ENCODE measurements at regions not wholly inside any gene's neighbourhood (a gene's known extent, or its start where the extent isn't known, plus 50 kb on each side); places are given as distances from the start of the nearest gene placed in this dataset.

DNA sequence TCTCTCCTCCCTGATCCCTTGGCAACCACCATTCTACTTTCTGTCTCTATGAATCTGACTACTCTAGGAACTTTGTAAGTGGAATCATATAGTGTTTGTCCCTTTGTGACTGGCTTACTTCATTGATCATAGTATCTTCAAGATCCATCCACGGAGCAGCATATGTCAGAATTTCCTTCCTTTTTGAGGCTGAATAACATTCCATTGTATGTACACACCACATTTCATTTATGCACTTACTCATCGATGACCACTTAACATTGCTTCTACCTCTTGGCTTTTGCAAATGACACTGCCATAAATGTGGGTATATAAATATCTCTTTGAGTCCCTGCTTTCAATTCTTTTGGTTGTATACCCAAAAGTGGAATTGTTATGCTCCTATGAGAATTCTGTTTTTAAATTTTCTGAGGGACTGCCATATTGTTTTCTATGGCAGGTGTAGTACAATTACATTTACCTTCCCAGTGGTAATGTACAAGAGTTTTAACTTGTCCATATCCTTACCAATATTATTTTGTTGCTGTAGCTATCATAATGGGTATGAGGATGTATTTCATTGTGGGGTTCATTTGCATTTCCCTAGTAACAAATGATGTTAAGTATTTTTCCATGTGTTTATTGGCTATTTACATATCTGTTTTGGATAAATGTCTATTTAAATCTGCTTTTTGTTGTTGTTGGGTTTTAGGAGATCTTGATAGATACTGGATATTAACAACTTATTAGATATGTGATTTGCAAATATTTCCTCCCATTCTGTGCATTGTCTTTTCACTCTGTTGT is 466.1 kb downstream of the C4orf33 start:
- no peak for DNase-seq

DNA sequence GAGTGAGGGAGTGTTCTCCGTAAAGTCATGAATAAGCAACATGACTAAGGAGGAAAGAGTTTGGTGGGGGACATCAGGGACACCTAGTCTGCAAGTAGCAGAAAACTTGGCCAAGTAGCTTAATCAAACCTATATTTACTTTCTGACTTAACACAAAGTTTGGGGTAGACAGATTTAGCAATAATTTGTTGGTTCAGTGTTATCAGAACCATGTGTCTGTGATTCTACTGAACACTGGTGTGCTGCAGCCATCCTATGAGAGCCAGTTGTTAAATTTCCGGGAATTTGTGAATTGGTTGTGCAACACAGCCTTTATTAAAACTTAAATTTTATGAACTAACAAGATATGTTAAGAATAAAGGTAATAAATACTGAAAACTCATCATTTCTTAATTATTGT is 469.3 kb downstream of the C4orf33 start:
- DNase-seq = no peak

DNA sequence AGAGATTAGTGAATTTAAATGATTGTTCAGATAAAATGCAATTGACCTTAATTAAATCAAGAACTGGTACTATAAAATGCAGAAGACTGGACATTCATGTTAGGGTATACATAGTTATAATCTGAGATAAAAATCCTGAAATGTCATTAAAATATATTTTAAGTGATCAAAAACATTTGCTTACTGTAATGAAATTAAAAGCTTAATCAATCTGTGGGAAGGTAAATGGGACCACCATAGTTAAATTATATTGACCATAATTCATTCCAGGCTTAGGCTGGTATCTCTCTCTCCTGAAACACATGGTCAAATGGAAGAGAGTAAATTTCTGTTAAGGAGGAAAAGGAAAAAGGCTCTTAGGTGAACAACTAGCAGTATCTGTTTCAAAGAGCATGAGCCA is 474.4 kb downstream of the C4orf33 start:
- no peak for DNase-seq

DNA sequence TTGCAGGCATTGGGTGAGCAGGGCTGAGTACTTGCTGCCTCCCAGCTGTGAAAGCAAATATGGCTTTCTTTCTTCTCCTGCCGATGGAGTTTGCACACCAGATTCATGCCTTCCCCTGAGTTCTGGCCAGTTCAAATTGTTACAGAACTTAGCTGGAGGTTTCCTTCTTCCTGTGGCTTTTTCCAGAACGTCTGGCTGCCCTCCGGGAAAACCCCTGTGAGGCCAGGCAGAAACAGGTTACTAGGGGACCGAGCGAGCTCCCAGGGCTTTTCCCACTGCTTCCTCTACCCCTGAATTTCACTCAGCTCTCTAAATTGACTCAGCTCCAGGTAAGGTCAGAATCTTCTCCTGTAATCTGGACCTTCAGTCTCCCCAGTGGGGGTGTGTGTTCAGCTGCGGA is 482.4 kb downstream of the C4orf33 start:
- DNase-seq = no peak

DNA sequence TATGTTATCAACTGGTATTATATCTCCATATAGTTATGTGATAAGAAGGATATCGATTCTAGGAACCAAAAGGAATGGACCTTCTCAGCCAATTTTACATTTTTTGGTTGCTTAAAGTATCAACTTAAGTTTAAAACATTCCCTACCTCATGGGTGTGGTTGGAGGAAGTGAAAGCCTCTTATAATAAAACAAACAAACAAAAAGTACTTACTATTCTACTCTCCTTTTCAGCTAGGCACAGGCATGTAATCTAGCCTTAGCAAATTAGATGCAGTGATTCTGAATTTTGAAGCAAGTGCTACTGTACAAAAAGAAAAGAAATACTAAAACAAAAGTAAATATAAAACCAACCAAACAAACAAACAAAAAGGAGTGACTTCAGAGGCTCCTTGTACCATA is 485.4 kb downstream of the C4orf33 start:
- DNase-seq = no peak

DNA sequence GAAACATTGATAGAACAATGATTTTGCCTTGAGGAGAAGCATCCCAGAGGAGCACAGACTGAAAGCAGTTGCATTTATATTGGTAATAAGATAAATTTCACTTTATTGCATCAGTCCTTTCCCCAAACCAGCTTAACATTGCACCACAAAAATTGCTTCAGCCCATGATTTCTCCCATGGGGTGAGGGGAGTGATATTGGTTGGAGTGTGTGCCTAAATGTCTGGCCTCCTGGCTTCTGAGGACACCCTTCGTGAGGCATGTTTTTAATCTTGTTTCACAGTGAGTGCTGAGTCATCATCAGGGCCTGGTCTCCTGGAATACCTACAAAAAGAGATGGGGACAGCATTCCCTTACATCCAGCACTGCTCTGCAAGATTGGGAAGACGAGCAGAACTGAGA is 487.9 kb downstream of the C4orf33 start:
- DNase-seq = no peak

DNA sequence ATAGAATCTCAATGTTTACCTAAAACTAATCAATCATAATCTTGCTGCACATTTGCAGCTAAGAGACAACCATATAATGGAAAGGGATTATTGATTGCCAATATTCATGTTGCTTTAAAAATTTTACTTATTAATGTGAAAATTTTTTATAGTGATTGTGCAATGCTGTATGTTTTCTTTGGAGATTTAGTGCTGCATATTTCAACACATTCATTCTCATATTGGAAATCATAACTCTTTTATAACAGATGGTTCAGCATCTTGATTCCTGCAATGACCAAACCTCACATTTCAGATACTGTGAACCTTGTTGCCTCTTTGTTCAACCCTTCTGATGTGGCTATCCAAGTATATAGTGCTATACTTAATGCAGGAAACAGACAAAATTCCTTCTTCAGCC is 502.6 kb downstream of the C4orf33 start:
- DNase-seq = no peak

DNA sequence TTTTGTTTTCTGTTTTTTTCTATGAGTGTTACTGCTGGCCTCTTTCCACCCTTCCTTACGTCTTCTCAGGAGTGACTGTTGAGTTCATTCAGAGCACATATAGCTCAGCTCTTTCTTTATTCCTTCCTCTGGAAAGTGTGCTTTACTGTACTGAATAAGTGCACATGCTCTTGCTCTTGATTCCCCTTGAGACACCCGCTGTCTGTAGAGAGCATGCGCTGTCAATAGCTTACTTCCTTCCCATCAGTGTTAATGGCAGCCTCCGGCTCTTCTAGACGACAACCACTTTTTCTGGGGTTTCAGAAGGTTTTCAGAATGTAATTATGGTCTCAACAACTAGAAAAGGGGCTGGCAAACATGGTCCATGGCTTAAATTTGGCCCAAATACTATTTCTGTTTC is 504.9 kb downstream of the C4orf33 start:
- no peak for DNase-seq

DNA sequence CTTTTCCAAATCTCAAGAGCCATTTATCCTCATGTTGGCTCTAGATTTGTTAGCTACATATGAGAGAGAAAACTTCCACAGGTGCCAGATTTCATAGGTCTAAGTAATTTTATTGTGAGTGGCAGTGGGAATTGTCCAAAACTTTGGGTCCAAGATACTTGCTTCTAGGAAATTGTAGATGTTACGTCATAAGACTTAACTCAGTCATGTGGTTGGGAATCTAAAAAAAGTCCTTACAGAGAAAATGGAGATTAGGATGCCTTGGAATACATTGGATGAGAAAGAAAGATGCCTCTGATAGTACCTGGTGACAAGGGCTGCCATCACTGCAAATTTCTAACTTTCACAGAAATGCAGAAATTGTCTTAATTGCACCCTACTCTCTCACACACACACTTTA is 506.5 kb downstream of the C4orf33 start:
- DNase-seq = no peak

DNA sequence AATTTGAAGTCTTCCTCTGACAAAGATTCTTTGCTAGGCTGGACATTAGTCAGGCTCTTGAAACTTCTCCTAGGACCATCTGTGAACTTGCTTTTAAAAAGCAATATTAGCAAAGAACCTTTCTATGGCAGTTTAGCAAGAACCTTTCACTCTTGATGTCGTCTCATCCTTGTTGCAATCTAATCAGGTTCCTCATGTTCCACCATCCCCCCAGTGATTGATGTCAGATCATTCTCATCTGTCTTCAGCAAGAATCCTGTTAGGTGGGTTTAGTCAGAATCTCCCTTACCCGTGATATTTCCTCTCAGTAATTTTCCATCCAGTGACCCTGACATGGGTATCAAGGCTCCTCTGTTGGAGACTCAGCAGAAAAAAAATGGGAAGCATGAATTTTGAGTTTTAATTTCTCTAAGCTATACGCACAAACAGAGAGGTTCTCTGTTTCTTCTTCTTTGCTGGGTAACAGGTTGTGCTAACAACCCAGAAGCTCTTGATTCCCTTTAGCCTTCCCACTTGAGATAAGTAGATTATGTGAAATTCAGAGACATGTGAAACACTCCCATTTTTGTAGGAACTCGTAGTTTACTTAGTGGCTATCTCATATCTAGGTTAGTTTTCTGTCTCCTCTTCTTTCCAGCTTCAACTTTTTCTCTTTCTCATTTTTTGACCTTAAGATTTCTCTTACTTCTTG is 507.4 kb downstream of the C4orf33 start:
- no peak for DNase-seq

DNA sequence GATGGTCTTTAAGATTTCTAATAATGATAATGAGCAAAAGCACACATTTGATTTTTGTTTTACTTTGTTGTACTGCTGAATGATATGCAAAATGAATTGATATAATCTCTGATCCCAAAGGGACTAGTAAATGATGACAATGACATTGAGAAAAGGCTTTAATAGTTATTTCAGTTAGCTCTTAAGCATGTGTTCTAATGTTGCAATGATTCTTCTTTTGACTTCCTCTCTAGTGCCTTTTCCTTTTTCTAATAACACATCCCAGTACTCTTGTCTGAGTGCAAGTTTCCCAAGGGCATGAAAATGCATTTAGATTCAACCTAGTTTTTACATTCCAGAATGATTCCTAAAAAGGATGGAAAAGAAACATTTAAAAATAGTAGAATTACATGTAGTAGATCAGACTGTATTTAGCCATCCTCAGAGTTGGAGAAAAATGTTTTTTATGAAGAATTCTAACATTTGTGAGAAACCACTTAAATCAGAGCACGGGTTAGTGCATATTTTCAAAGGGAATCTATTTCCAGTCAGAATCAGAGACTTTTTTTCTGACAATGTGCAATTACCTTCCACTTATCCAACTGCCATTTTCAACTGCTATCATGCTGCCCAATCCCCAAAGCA is 508.8 kb downstream of the C4orf33 start:
- no peak for DNase-seq

DNA sequence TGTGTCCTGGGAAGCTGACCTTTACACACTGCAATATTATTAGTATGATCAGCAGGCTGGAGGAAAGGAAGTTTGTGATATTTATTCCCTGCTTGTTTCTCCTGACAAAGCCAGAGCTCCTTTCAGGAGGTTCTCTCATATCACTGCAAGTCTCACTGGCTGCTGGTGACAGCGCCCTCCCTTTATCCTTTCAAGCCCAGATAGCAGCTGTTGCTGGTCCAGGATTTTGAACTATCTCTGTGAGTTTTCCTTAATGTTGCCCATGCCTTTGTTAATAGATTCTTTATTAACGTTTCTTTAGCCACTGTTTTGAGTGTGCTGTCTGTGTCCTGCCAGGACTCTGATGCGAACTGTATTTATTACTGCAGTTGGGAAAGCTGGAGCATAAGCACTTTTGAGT is 518.7 kb downstream of the C4orf33 start:
- no peak for DNase-seq

DNA sequence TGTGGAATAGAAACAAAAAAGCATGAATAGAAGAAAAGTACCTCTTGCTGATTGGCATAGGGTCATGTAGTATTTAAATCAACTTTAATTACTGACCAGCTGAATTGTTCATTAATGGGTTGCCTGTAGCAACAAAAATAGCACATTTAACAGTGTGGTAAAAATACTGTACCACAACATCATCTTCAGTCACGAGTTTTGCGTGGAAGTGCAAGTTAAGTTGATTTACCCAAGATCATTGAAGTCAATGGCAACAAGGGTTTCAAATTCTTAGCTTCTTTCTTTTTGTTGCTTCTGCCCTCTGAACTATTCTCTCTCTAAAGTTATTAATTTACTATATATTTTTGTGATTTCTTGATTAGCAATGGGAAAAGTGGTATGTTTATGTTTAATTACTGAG is 526.6 kb downstream of the C4orf33 start:
- no peak for DNase-seq

DNA sequence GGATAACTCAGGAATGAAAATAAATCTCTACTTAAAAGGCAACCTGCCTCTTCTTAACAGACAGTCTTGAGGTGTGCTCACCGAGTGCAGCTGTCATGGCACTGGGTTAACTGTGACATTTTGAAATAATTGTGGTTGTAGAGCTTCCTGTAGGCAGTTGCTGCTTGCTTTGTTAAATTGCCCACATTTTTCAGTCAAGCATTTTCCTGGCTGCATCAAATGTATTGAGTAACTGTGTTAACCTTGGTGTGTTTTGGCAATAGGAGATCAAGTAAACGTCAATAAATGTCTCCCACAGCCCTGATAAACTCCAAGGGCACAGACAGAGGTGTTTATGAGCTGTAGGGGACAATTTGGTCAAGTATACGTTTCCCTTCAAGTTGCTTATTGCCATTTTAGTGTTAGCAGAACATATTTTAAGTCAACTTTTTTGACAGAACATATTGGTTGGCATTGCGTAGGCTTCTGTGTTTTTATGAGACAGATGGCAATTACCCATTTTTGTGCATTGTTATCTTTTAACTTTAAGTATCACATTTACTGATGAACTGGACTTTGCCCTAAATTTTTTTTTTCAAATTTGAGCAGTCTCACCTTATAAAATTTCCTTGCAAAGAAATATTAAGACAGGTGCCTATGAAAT is 527.4 kb downstream of the C4orf33 start:
- DNase-seq = no peak

DNA sequence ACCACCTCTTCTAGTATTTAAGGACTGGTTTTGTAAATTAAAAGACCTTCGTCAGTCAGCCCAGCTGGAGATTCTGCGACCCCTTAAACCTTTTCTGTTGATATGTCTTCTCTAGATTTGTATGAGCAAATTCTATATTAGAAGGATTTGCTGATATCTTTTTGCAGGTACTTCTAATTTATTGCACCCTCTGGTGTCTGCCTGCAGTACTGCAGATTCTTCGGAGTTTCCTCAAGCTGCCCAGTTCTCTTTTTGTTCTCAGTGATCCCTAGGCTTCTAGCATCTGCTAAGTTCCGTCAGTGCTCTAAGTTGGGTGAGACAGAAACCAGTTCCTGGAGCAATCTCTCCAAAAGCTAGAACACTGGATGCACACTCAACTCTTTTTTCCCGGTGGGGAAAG is 545.2 kb downstream of the C4orf33 start:
- peak in 1 of 2 donors; percentile 50 for DNase-seq

DNA sequence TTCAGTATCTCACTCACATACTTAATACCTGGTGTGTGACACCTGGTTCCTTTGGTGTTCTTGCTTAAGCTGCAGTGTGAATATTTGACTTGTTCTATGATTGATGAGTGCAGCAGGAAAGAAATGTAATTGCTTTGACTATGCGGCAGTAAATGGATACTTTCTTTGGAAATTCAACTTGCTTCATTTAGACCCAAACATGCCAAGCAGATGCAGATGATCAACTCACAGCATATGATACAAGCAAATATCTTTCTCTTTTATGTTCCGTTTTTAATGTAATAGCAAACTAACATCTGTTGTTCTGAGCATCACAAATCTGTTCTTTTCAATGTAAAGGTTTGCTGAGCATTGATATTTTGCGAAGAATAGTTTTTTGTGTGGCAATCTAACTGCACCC is 549.5 kb downstream of the C4orf33 start:
- no peak for DNase-seq

DNA sequence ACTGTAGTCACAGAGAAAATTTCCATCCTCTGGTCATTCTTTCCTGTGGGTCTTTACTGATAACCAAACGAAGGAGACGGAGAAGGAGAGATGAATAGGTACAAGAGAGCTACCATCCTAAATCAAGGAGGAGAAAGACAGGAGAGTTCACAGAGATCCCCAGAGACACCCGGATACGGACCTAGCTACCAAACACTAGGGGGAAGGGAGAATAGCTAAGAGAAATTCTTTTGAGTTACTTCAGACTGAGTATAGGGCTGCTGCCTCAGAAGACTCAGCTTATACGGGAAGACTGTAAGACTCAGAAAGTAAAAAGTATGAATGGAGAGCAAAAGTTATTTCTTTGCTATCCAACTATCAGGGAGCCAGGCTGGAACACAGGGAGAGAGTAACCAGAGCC is 572.1 kb downstream of the C4orf33 start:
- DNase-seq = no peak

DNA sequence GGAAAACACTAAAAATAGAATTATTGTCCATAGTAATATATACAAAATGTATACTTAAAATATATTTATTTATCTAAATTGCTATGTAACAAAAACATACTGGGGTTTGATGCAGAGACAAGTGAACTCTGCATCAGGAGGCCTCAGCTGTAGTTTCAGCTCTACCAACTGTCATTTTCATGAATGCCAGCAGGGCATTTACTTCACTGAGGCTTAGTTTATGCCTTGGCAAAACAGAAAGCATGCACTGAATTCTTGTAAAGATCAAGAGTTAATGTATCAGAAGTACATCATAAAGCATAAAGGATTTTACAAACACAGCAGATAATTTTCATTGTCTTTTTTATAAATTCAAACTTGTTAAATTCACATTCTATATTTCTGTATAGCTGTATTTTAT is 577.0 kb downstream of the C4orf33 start:
- no peak for DNase-seq

DNA sequence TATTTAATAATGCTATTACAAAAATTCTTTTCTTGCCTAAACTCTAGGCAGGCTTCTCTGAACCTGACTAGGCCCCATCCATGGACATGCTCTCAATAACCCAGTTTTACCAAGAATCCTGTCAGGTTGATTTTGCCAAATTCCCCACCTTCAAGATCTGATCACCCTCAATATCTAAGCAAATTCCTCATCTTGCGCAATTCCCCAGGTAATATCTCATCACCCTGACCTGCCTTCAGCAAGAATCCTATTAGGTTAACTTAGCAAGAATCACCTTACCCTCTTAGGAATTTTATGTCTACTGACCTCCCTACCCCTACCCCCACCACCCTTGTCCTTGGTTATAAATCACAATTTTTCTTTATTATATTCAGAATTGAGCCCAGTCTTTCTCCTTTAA is 579.1 kb downstream of the C4orf33 start:
- DNase-seq = no peak

DNA sequence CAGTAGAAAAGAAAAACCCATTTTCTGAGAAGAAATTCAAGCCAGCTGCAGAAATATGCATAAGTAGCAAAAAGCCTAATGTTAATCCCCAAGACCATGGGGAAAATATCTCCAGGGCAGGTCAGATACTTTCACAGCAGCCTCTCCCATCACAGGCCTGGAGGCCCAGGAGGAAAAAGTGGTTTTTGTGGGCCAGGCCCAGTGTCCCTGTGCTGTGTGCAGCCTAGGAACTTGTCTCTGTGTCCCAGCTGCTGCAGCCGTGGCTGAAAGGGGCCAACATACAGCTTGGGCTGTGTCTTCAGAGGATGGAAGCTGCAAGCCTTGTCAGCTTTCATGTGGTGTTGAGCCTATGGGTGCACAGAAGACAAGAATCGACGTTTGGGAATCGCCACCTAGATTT is 581.0 kb downstream of the C4orf33 start:
- DNase-seq = no peak

DNA sequence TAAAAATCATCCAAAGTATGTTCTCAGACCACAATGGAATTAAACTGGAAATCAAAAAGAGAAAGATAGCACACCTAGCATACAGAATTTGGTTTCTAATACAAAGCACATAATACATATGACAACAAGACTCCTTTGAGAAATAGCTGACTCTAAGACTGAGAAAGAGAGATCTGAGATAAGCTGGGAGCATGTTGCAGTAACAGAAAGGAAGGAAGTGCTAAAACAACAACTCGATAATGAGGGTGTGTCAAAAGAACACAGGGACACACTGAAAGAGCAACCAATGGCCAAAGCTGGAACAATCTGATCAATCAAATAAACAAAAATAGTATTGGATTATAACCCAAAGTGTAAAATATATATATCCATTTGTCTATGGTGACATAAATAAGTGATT is 586.6 kb downstream of the C4orf33 start:
- DNase-seq = no peak

DNA sequence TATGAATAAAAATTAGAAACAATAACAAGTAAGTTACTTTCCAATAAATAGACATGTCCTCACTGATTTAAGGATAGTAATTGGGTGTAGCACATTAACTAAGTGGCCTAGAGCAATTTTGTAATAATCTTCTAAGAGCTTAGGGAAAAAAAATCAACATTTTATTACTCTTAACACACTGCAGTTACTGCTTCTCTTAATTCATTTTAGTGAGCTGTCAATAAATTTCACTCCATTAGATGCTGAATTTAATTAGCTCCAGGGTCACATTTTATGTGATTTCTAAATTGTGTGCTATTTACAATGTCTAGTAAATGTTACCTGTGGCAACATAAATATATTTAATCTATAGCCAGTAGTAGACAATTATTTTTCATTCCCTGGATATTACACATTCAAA is 612.0 kb downstream of the C4orf33 start:
- DNase-seq = no peak

DNA sequence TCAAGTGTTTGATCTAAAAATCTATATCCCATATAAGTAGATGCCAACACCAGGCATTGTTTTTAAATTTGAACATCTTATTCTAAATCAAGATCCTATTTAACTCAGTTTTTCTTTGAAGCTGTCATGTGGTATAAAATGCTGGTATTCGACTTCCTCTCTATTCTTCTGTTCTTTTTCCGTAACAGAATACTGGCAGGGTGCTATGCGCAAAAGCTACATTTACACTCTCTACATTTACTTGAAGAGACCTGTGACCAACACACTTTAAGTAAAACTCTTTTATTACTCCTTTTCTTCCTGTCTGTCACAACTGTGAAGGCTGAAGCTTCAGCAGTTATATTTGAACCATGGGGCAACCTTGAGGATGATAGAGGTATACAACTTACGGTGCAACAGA is 612.8 kb downstream of the C4orf33 start:
- no peak for DNase-seq

DNA sequence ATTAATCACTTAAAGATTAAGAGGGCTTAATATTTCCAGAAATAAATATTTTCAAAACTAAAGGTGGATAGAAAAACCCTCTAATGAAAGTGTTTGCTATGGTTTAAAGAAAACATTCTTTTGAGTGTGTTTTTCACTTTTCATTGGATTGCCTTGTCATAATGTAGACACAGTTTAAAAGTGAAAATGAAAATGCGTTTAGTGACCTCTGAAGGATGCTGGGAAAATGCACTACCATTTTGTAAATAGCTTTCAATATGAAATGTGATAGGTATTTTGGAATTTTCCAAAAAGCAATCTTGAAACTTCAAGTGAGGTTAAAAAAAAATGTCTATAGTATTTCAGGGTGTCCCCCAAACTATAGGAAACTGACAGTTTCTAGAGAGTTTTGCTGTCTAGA is 642.2 kb downstream of the C4orf33 start:
- DNase-seq = no peak
